Testis (tissue), 2 donors: ENCODE measurements at regions not wholly inside any gene's neighbourhood (a gene's known extent, or its start where the extent isn't known, plus 50 kb on each side); places are given as distances from the start of the nearest gene placed in this dataset.

Experiments used
- DNase-seq: peaks from one replicate; pipeline ENCODE4 v3.0.0-alpha.2; 2019
- H3K27ac ChIP-seq, 2 donors: fragments of 200-600 bp; sonication (generic); one replicate each; pipeline ENCODE4 v1.5.1; 2019
- H3K27me3 ChIP-seq: fragments of 200-600 bp; sonication (generic); one replicate; pipeline ENCODE4 v1.5.1; 2019
- H3K36me3 ChIP-seq: fragments of 200-600 bp; sonication (generic); one replicate; pipeline ENCODE4 v1.5.1; 2017; ENCODE audit warnings: low read depth; ENCODE audit errors: missing control alignments
- H3K4me1 ChIP-seq: fragments of 200-600 bp; sonication (generic); one replicate; pipeline ENCODE4 v1.5.1; 2019
- H3K4me3 ChIP-seq, 2 donors: fragments of 200-600 bp; sonication (generic); one replicate each; pipeline ENCODE4 v1.5.1; 2017 to 2019
- H3K9me3 ChIP-seq: fragments of 200-600 bp; sonication (generic); one replicate; pipeline ENCODE4 v1.5.1; 2017
- POLR2A ChIP-seq: fragments of 450-650 bp; IDR thresholded peaks from one replicate; pipeline ENCODE4 v1.6.1; 2017; ENCODE audit warnings: antibody characterized with exemption, mild to moderate bottlenecking, moderate library complexity
- WGBS, 2 donors: methylation state at CpG; one replicate each; pipeline ENCODE4 v1.1.5; 2018; 5-methylcytosine and 5-hydroxymethylcytosine counted together
- intact Hi-C: fragments of 100-400 bp; cut with DNase I; formaldehyde crosslinking; loops from one replicate; pipeline ENCODE4 v1.15.1; 2023; ENCODE audit warnings: low total_unique reads
- TF ChIP-seq, protein P1 (sequence below), 3 experiments: fragments of 450-650 bp in 2 of 3; fragments of 200-600 bp in 1 of 3; sonication (generic) in 1 of 3; IDR thresholded peaks; one replicate each; pipeline ENCODE4 v1.5.1; 2016 to 2019; ENCODE audit warnings: antibody characterized with exemption in 3 of 3, mild to moderate bottlenecking in 2 of 3, moderate library complexity in 1 of 3

DNA sequence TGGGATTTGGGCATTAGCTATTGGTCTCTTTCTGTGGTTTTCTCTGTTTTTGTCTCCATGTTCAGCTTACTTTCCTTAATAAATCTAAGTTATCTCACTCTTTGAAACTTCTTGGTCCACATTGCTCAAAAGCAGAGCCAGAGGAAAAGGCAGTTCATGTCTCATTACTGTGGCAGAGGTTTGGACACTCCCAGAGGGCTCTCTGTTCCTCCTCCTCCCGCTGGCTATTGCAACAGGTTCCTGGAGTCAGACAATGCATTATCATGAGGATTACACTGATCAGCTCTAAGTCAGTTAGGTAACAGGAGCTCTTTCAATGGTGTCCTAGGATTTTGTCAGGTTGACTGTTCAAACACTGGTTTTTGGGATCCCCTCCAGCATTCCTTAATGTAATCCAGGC is 298.8 kb downstream of the NDFIP2 start:
- H3K9me3 ChIP-seq: no peaks in the 10 kb centered on the region
- H3K27ac ChIP-seq: no peak overlapping the region
- TF ChIP-seq, protein P1, sequence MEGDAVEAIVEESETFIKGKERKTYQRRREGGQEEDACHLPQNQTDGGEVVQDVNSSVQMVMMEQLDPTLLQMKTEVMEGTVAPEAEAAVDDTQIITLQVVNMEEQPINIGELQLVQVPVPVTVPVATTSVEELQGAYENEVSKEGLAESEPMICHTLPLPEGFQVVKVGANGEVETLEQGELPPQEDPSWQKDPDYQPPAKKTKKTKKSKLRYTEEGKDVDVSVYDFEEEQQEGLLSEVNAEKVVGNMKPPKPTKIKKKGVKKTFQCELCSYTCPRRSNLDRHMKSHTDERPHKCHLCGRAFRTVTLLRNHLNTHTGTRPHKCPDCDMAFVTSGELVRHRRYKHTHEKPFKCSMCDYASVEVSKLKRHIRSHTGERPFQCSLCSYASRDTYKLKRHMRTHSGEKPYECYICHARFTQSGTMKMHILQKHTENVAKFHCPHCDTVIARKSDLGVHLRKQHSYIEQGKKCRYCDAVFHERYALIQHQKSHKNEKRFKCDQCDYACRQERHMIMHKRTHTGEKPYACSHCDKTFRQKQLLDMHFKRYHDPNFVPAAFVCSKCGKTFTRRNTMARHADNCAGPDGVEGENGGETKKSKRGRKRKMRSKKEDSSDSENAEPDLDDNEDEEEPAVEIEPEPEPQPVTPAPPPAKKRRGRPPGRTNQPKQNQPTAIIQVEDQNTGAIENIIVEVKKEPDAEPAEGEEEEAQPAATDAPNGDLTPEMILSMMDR (IDR thresholded peaks at IDR 0.05): no peak
- TF ChIP-seq POLR2A: no peak
- intact Hi-C loops: no loop called here
- H3K4me3 ChIP-seq: no peak overlapping the region
- H3K4me1 ChIP-seq: no peaks in the 10 kb centered on the region
- H3K27me3 ChIP-seq: no peaks in the 10 kb centered on the region
- WGBS, 2 donors: 50 to 53% methylated on average over 1 of the region's 1 CpG
- H3K36me3 ChIP-seq: no peaks in the 10 kb centered on the region
- DNase-seq: no peak

DNA sequence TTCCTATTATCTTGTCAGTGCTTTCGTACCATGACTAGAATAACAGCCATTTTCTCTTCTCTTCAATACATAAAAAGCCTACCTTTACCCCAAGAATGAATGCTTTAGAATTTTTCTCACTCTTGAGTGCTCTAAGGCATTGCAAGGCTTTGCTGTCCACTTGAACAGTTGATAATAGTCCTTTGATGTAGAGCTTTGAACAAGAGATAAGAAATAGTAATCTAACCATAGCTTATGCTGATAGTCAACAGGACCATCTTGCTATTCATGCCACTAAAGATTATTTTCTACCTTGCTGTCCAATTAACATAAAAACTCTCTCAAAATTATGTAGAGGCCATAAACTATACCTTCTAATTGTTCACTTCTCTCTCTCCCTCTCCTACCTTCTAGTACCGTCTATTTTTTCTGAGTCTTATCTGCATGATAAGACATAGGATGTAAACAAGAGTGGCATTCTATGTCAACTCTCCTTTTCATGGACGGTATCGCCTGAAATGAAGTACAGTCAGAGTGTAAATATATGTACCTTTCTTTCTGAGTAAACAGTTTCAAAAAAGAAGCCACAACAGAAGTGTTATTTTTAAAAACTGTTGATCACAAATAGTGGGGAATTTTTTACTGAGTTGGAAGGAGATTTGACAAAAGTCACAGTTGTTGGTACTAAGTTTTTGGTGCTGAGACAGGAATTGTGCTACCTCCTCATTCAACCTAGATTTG is 297.9 kb downstream of the NDFIP2 start:
- intact Hi-C loops: no loop called here
- no peak overlapping the region for H3K27ac ChIP-seq

DNA sequence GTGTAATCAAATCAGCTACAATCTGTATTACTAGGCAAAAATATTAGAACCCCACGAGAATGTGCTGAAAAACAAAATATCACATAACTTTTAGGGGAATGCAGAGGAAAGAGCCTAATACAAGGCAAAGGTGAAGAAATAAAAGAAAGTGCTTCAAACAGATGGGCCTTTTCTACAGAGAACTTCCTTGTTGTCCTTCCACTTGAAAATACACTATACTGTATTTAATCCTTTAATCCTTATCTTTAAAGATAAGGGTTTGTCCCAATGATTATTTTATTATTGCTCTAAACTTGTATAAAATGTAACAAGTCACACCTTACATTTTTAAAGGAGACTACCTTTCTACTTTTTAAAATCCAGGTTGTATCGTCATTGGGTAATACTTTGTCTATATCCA is 296.5 kb downstream of the NDFIP2 start:
- intact Hi-C loops: no loop called here
- Histone ChIP-seq H3K4me3 (no peak overlapping the region), H3K9me3 (no peaks in the 10 kb centered on the region), H3K4me1 (no peaks in the 10 kb centered on the region), H3K36me3 (no peaks in the 10 kb centered on the region), H3K27me3 (no peaks in the 10 kb centered on the region), H3K27ac (no peak overlapping the region)
- no peak for DNase-seq
- no peak for TF ChIP-seq POLR2A
- TF ChIP-seq, protein P1 (IDR thresholded peaks at IDR 0.05): no peak
- WGBS, 2 donors: 89 to 92% methylated on average over 2 of the region's 2 CpGs

More for the DNA sequence above, 297.9 kb downstream of the NDFIP2 start:
- 79 to 85% methylated on average over 4 of the region's 4 CpGs for WGBS, 2 donors
- Histone ChIP-seq H3K27me3 (no peaks in the 10 kb centered on the region), H3K4me3 (no peak overlapping the region), H3K9me3 (no peaks in the 10 kb centered on the region), H3K4me1 (no peaks in the 10 kb centered on the region), H3K36me3 (no peaks in the 10 kb centered on the region)
- no peak for TF ChIP-seq POLR2A
- TF ChIP-seq, protein P1 (IDR thresholded peaks at IDR 0.05): no peak
- DNase-seq: no peak

DNA sequence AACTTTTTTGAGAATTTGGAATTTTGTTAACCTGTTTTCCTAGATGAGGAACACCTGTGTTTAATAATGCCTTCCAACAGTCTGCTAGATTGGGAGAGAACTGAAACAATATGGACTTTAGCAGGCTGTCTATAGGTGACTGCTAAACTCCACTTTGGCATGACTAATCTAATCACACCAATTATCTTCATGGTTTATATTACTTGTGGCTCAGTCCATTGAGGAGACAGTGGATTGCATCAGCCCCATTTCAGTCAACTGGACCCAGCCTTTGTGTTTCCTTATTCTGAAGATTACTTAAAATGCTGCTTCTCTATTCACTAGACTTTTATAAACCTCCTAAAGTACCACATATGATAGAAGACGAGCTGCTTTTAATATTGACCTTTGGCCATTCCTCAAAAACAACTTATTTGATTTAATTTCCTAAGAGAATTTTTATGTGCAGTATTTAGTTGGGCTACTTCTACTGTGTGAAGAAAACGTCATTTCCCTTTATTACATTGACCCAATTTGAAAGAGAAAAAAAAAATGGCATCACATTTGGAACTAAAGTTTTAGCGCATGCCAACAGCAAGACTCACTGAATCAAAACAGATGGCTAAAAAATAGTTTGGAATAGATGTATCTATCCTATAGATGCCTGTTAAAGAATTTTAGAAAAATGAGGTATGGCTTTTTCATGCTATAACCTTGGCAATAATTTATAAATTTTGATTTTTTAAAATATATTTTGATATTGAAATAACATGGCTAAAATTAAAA is 295.8 kb downstream of the NDFIP2 start:
- no peaks in the 10 kb centered on the region for H3K27me3 ChIP-seq
- H3K4me1 ChIP-seq: no peaks in the 10 kb centered on the region
- no peak for DNase-seq
- intact Hi-C loops: no loop called here
- H3K27ac ChIP-seq: no peak overlapping the region
- no peak overlapping the region for H3K4me3 ChIP-seq
- no peaks in the 10 kb centered on the region for H3K36me3 ChIP-seq
- no peak for TF ChIP-seq POLR2A
- TF ChIP-seq, protein P1 (IDR thresholded peaks at IDR 0.05): no peak
- no peaks in the 10 kb centered on the region for H3K9me3 ChIP-seq
- WGBS, 2 donors: 78 to 94% methylated on average over 3 of the region's 3 CpGs
